Mesenchymal stem cell (in vitro differentiated cells and primary cell): ENCODE measurements at regions not wholly inside any gene's neighbourhood (a gene's known extent, or its start where the extent isn't known, plus 50 kb on each side); places are given as distances from the start of the nearest gene placed in this dataset.

Experiments
- DNase-seq: peaks from one replicate; pipeline ENCODE4 v3.0.0-alpha.2; 2013
- H2AFZ ChIP-seq: one replicate; pipeline ENCODE4 v1.6.1; 2013; ENCODE audit warnings: low read depth, mild to moderate bottlenecking, control low read depth, inconsistent platforms, low read length, moderate library complexity
- H2AK5ac ChIP-seq: 2 replicates; pipeline ENCODE4 v1.6.1; 2013; ENCODE audit warnings: low read length, moderate library complexity, mild to moderate bottlenecking, inconsistent platforms; ENCODE audit not compliant: severe bottlenecking
- H2BK120ac ChIP-seq: one replicate; pipeline ENCODE4 v1.6.1; 2013; ENCODE audit warnings: low read depth, mild to moderate bottlenecking, inconsistent platforms, low read length, moderate library complexity
- H2BK12ac ChIP-seq, 2 experiments: one replicate each; pipeline ENCODE4 v1.6.1; 2013; ENCODE audit warnings: inconsistent platforms in 2 of 2, low read length in 2 of 2, mild to moderate bottlenecking in 2 of 2, moderate library complexity in 2 of 2, control low read depth in 1 of 2
- H2BK15ac ChIP-seq: one replicate; pipeline ENCODE4 v1.6.1; 2013; ENCODE audit warnings: mild to moderate bottlenecking, low read depth, inconsistent platforms; ENCODE audit not compliant: poor library complexity, severe bottlenecking
- H2BK5ac ChIP-seq: 2 replicates; pipeline ENCODE4 v1.6.1; 2013; ENCODE audit warnings: low read depth, mild to moderate bottlenecking, low read length, control low read depth, inconsistent platforms; ENCODE audit not compliant: poor library complexity, severe bottlenecking
- H3K14ac ChIP-seq, 2 experiments: one replicate each; pipeline ENCODE4 v1.6.1; 2013; ENCODE audit warnings: inconsistent platforms in 2 of 2, low read length in 2 of 2, control low read depth in 1 of 2, mild to moderate bottlenecking in 1 of 2, moderate library complexity in 1 of 2
- H3K18ac ChIP-seq, 2 experiments: one replicate each; pipeline ENCODE4 v1.6.1; 2013; ENCODE audit warnings: inconsistent platforms in 2 of 2, low read length in 2 of 2, control low read depth in 1 of 2, low read depth in 1 of 2, mild to moderate bottlenecking in 1 of 2
- H3K23ac ChIP-seq, 2 experiments: one replicate each; pipeline ENCODE4 v1.6.1; 2013; ENCODE audit warnings: inconsistent platforms in 2 of 2, low read length in 2 of 2, mild to moderate bottlenecking in 2 of 2, moderate library complexity in 2 of 2, control low read depth in 1 of 2
- H3K27ac ChIP-seq: 2 replicates; pipeline ENCODE4 v1.5.1; 2013; ENCODE audit warnings: mild to moderate bottlenecking, moderate library complexity, low read length, control low read depth, inconsistent platforms; ENCODE audit not compliant: poor library complexity, severe bottlenecking
- H3K27me3 ChIP-seq, 2 experiments: 2 replicates each; pipeline versions ENCODE4 v1.6.1 to v1.7.0; 2013; ENCODE audit warnings: low read length in 2 of 2, mild to moderate bottlenecking in 2 of 2, moderate library complexity in 2 of 2, control low read depth in 1 of 2, inconsistent platforms in 1 of 2; ENCODE audit not compliant: control insufficient read depth in 1 of 2, insufficient read depth in 1 of 2
- H3K36me3 ChIP-seq, 2 experiments: 2 replicates each; pipeline versions ENCODE4 v1.6.1 to v1.7.0; 2013; ENCODE audit warnings: low read length in 2 of 2, control low read depth in 1 of 2, inconsistent platforms in 1 of 2, low read depth in 1 of 2, mild to moderate bottlenecking in 1 of 2; ENCODE audit not compliant: insufficient read depth in 2 of 2, control insufficient read depth in 1 of 2
- H3K4ac ChIP-seq, 2 experiments: one replicate each; pipeline ENCODE4 v1.6.1; 2013; ENCODE audit warnings: inconsistent platforms in 2 of 2, low read length in 2 of 2, mild to moderate bottlenecking in 2 of 2, moderate library complexity in 2 of 2, control low read depth in 1 of 2, low read depth in 1 of 2
- H3K4me1 ChIP-seq: 2 replicates; pipeline ENCODE4 v1.6.1; 2013; ENCODE audit warnings: low read depth, low read length, control low read depth; ENCODE audit not compliant: control insufficient read depth, insufficient read depth
- H3K4me2 ChIP-seq: 2 replicates; pipeline ENCODE4 v1.6.1; 2013; ENCODE audit warnings: low read length, mild to moderate bottlenecking, inconsistent platforms; ENCODE audit not compliant: poor library complexity, severe bottlenecking
- H3K4me3 ChIP-seq, 2 experiments: 2 replicates each; pipeline versions ENCODE4 v1.5.1 to v1.7.0; 2013; ENCODE audit warnings: low read length in 2 of 2, mild to moderate bottlenecking in 2 of 2, control low read depth in 1 of 2, low read depth in 1 of 2; ENCODE audit not compliant: insufficient read depth in 1 of 2
- H3K79me1 ChIP-seq: replicated peaks from 2 replicates; pipeline ENCODE4 v1.6.1; 2013; ENCODE audit warnings: mild to moderate bottlenecking, control low read depth, low read length, inconsistent platforms; ENCODE audit not compliant: poor library complexity, severe bottlenecking
- H3K9ac ChIP-seq: 2 replicates; pipeline ENCODE4 v1.7.0; 2013; ENCODE audit warnings: mild to moderate bottlenecking, low read length, moderate library complexity
- H3K9me3 ChIP-seq: 2 replicates; pipeline ENCODE4 v1.7.0; 2013; ENCODE audit warnings: mild to moderate bottlenecking, low read length; ENCODE audit not compliant: control insufficient read depth
- H4K8ac ChIP-seq: one replicate; pipeline ENCODE4 v1.6.1; 2013; ENCODE audit warnings: inconsistent platforms, mild to moderate bottlenecking, low read length, moderate library complexity
- H4K91ac ChIP-seq: one replicate; pipeline ENCODE4 v1.6.1; 2013; ENCODE audit warnings: mild to moderate bottlenecking, low read length, inconsistent platforms
- WGBS: methylation state at CpG from one replicate; pipeline ENCODE4 v1.1.7; 2013; ENCODE audit warnings: mixed read lengths; 5-methylcytosine and 5-hydroxymethylcytosine counted together

GRCh38 chr3:135844386-135844785 is 121.1 kb upstream of the PPP2R3A start:
- Histone ChIP-seq H3K36me3 (no peaks in the 10 kb centered on the region), H2AK5ac (no peak overlapping the region), H3K4me2 (no peak overlapping the region), H4K91ac (no peak overlapping the region), H3K4me3 (no peak overlapping the region), H3K9me3 (peaks cover 10% of the 10 kb centered on the region), H2BK5ac (no peak overlapping the region), H3K27ac (no peak overlapping the region), H2BK120ac (no peak overlapping the region), H3K18ac (no peak overlapping the region), H4K8ac (no peak overlapping the region), H3K23ac (no peak overlapping the region), H2AFZ (no peak overlapping the region), H2BK15ac (no peak overlapping the region), H3K4ac (no peak overlapping the region), H3K4me1 (no peaks in the 10 kb centered on the region), H3K27me3 (no peaks in the 10 kb centered on the region), H3K79me1 (no peaks in the 10 kb centered on the region), H3K14ac (no peak overlapping the region), H2BK12ac (no peak overlapping the region), H3K9ac (no peak overlapping the region)
- DNase-seq, result no peak

GRCh38 chr3:135848051-135848450 is 117.5 kb upstream of the PPP2R3A start:
- no peaks in the 10 kb centered on the region for H3K4me1 ChIP-seq
- no peak overlapping the region for H4K91ac ChIP-seq
- H3K36me3 ChIP-seq, result no peaks in the 10 kb centered on the region
- no peaks in the 10 kb centered on the region for H3K27me3 ChIP-seq
- no peak overlapping the region for H3K4ac ChIP-seq
- H3K9me3 ChIP-seq, result peaks cover 10% of the 10 kb centered on the region
- no peak for DNase-seq
- H3K14ac ChIP-seq, result no peak overlapping the region
- WGBS, result no CpG with 5 or more reads among the region's 1 CpG
- H2AFZ ChIP-seq, result no peak overlapping the region
- H3K4me3 ChIP-seq, result no peak overlapping the region
- no peak overlapping the region for H3K27ac ChIP-seq
- no peak overlapping the region for H2BK15ac ChIP-seq
- H2AK5ac ChIP-seq, result no peak overlapping the region
- H3K23ac ChIP-seq, result no peak overlapping the region
- H3K4me2 ChIP-seq, result no peak overlapping the region
- no peak overlapping the region for H2BK12ac ChIP-seq
- no peak overlapping the region for H4K8ac ChIP-seq
- no peak overlapping the region for H3K18ac ChIP-seq
- H3K9ac ChIP-seq, result no peak overlapping the region
- no peak overlapping the region for H2BK5ac ChIP-seq
- no peak overlapping the region for H2BK120ac ChIP-seq
- no peaks in the 10 kb centered on the region for H3K79me1 ChIP-seq

- no peak overlapping the region for H2BK12ac ChIP-seq
- no peak for DNase-seq
- no peak overlapping the region for H2BK120ac ChIP-seq
- peaks cover 10% of the 10 kb centered on the region for H3K9me3 ChIP-seq
- no peak overlapping the region for H3K23ac ChIP-seq
- no peak overlapping the region for H3K4ac ChIP-seq
- H3K4me3 ChIP-seq, result no peak overlapping the region
- H3K4me2 ChIP-seq, result no peak overlapping the region
- H2AK5ac ChIP-seq, result no peak overlapping the region
- no peaks in the 10 kb centered on the region for H3K36me3 ChIP-seq
- no peaks in the 10 kb centered on the region for H3K27me3 ChIP-seq
- no peaks in the 10 kb centered on the region for H3K4me1 ChIP-seq
- H3K79me1 ChIP-seq, result no peaks in the 10 kb centered on the region
- H4K8ac ChIP-seq, result no peak overlapping the region
- H2AFZ ChIP-seq, result no peak overlapping the region
- no peak overlapping the region for H3K9ac ChIP-seq
- no peak overlapping the region for H3K14ac ChIP-seq
- H3K18ac ChIP-seq, result no peak overlapping the region
- no peak overlapping the region for H2BK5ac ChIP-seq
- no peak overlapping the region for H2BK15ac ChIP-seq
- H3K27ac ChIP-seq, result no peak overlapping the region
- no peak overlapping the region for H4K91ac ChIP-seq
Observed at GRCh38 chr3:135849827-135850226, 115.7 kb upstream of the PPP2R3A start.

- Histone ChIP-seq H3K4me1 (no peaks in the 10 kb centered on the region), H2BK15ac (no peak overlapping the region), H3K9me3 (peaks cover 10% of the 10 kb centered on the region), H3K79me1 (no peaks in the 10 kb centered on the region), H2AK5ac (no peak overlapping the region), H3K27ac (no peak overlapping the region), H3K4me3 (no peak overlapping the region), H4K8ac (no peak overlapping the region), H2BK5ac (no peak overlapping the region), H2AFZ (no peak overlapping the region), H3K36me3 (no peaks in the 10 kb centered on the region), H3K9ac (no peak overlapping the region), H2BK120ac (no peak overlapping the region), H3K18ac (no peak overlapping the region), H3K4me2 (no peak overlapping the region), H3K27me3 (peaks cover 0 to 4% of the 10 kb centered on the region in 2 experiments), H3K23ac (no peak overlapping the region), H3K14ac (no peak overlapping the region), H3K4ac (no peak overlapping the region), H4K91ac (no peak overlapping the region), H2BK12ac (no peak overlapping the region)
- DNase-seq, result no peak
- WGBS, result 26% methylated on average over 3 of the region's 4 CpGs
Observed at GRCh38 chr3:135851201-135852081, 114.1 kb upstream of the PPP2R3A start.
